Colonic mucosa (tissue), 4 donors: ENCODE measurements at regions not wholly inside any gene's neighbourhood (a gene's known extent, or its start where the extent isn't known, plus 50 kb on each side); places are given as distances from the start of the nearest gene placed in this dataset.

Experiments used
- DNase-seq: peaks from one replicate; pipeline ENCODE4 v3.0.0-alpha.2; 2020
- H3K27ac ChIP-seq: fragments of 200-600 bp; one replicate; pipeline ENCODE4 v1.8.0; 2021
- H3K27me3 ChIP-seq: fragments of 200-600 bp; one replicate; pipeline ENCODE4 v1.8.0; 2021
- H3K36me3 ChIP-seq: fragments of 200-600 bp; one replicate; pipeline ENCODE4 v1.8.0; 2021
- H3K4me1 ChIP-seq: fragments of 200-600 bp; one replicate; pipeline ENCODE4 v1.8.0; 2021; ENCODE audit warnings: mild to moderate bottlenecking
- H3K4me3 ChIP-seq: fragments of 200-600 bp; one replicate; pipeline ENCODE4 v1.8.0; 2021
- H3K9ac ChIP-seq, 2 donors: one replicate each; pipeline ENCODE4 v1.7.0; 2013; ENCODE audit warnings: control low read depth in 2 of 2, low read depth in 2 of 2, low read length in 2 of 2
- H3K9me3 ChIP-seq: fragments of 200-600 bp; one replicate; pipeline ENCODE4 v1.8.0; 2021
- CTCF ChIP-seq: fragments of 200-600 bp; IDR thresholded peaks from one replicate; pipeline ENCODE4 v1.8.0; 2022; ENCODE audit warnings: antibody characterized with exemption, mild to moderate bottlenecking
- intact Hi-C: fragments of 100-400 bp; cut with DNase I; formaldehyde crosslinking; loops from one replicate; pipeline ENCODE4 v1.14.1; 2022
- donor health status: healthy.
- donor health status: DM: no; HTN: no; CAD: no.
- donor health status: DM: no; HTN: no; CAD: no.

GRCh38 chr5:17403695-17404490, 94.1 kb upstream of the TAF11L2 start:
- no peak for TF ChIP-seq CTCF
- Histone ChIP-seq H3K9ac (no peak overlapping the region), H3K27me3 (no peaks in the 10 kb centered on the region), H3K36me3 (no peaks in the 10 kb centered on the region), H3K4me3 (no peak overlapping the region), H3K27ac (no peak overlapping the region), H3K9me3 (no peaks in the 10 kb centered on the region), H3K4me1 (no peaks in the 10 kb centered on the region)
- DNase-seq = no peak
- intact Hi-C loops = no loop called here

GRCh38 chr5:17405976-17406375, 92.1 kb upstream of the TAF11L2 start:
- H3K36me3 ChIP-seq = no peaks in the 10 kb centered on the region
- H3K9me3 ChIP-seq = no peaks in the 10 kb centered on the region
- no peak overlapping the region for H3K4me3 ChIP-seq
- intact Hi-C loops = no loop called here
- DNase-seq = no peak
- TF ChIP-seq CTCF = no peak
- no peaks in the 10 kb centered on the region for H3K4me1 ChIP-seq
- H3K27ac ChIP-seq = no peak overlapping the region
- H3K27me3 ChIP-seq = no peaks in the 10 kb centered on the region
- H3K9ac ChIP-seq = no peak overlapping the region

- Histone ChIP-seq H3K9me3 (no peaks in the 10 kb centered on the region), H3K27ac (no peak overlapping the region), H3K9ac (no peak overlapping the region), H3K4me3 (no peak overlapping the region), H3K27me3 (no peaks in the 10 kb centered on the region), H3K36me3 (no peaks in the 10 kb centered on the region), H3K4me1 (no peaks in the 10 kb centered on the region)
- intact Hi-C loops = no loop called here
- no peak for TF ChIP-seq CTCF
- no peak for DNase-seq
These were observed 91.6 kb upstream of the TAF11L2 start for GRCh38 chr5:17406423-17406838.

- intact Hi-C loops = no loop called here
- Histone ChIP-seq H3K27ac (no peak overlapping the region), H3K4me1 (no peaks in the 10 kb centered on the region), H3K4me3 (no peak overlapping the region), H3K36me3 (no peaks in the 10 kb centered on the region), H3K9ac (no peak overlapping the region), H3K9me3 (no peaks in the 10 kb centered on the region), H3K27me3 (no peaks in the 10 kb centered on the region)
- no peak for DNase-seq
- no peak for TF ChIP-seq CTCF
These were observed 86.3 kb upstream of the TAF11L2 start for GRCh38 chr5:17411436-17412402.

DNA sequence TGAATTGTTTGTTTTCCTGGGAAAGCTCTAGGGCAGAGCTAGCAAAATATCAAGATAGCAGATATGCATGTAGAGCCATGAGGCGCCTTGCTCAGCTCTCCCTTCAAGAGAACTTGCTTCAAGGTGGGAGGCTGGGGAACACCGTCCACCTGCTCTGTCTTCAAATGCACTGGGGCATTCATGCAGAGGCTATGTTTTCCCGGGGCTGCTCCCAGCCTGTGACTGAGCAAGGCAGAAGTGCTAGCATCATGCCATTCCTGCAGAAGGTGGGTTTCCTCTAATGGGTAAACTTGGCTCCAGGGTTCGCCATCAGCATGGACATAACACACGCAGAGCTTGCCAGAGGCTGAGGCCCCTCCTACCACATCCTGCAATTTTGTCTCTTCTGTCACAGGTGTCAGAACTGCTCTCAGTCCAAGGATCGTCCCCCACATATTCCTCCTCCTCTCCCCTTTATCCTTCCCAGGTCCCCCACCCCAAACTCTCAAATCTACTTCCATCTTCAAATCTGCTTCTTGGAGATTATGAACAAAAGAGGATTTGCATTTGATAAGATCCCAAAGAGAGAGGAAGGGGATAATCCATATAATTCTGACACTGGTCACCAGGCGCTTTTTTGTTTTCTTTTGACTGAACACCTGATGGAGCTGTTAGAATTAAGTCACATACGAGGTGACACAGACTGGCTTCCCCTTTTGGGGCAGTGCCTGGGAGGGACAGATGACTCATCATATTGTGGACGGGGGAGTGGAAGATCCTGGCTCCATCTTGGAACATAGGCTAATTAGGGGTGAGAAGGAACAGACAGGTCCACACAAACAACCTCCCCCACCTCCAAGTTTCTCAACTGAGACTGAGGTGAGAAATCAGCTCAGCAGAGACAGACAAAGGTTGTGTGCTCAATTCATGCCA, 85.0 kb upstream of the TAF11L2 start:
- Histone ChIP-seq H3K4me3 (no peak overlapping the region), H3K9ac (no peak overlapping the region), H3K4me1 (no peaks in the 10 kb centered on the region), H3K9me3 (no peaks in the 10 kb centered on the region), H3K36me3 (no peaks in the 10 kb centered on the region), H3K27ac (no peak overlapping the region), H3K27me3 (no peaks in the 10 kb centered on the region)
- TF ChIP-seq CTCF = no peak
- no peak for DNase-seq
- intact Hi-C loops = no loop called here
